Stomach (tissue), 4 donors: ENCODE measurements at regions not wholly inside any gene's neighbourhood (a gene's known extent, or its start where the extent isn't known, plus 50 kb on each side); places are given as distances from the start of the nearest gene placed in this dataset.

Experiments used
- EP300 ChIP-seq: sonication (generic); formaldehyde crosslinking; IDR thresholded peaks from one replicate; pipeline ENCODE4 v1.6.1; 2017; ENCODE audit warnings: antibody characterized with exemption
- TF ChIP-seq, protein P1 (sequence below), 7 experiments: fragments of 450-650 bp in 4 of 7; fragments of 200-600 bp in 3 of 7; sonication (generic) in 3 of 7; IDR thresholded peaks; one replicate each; pipeline ENCODE4 v1.5.1; 2016 to 2019; ENCODE audit warnings: antibody characterized with exemption in 7 of 7, control low read depth in 2 of 7, mild to moderate bottlenecking in 1 of 7

DNA sequence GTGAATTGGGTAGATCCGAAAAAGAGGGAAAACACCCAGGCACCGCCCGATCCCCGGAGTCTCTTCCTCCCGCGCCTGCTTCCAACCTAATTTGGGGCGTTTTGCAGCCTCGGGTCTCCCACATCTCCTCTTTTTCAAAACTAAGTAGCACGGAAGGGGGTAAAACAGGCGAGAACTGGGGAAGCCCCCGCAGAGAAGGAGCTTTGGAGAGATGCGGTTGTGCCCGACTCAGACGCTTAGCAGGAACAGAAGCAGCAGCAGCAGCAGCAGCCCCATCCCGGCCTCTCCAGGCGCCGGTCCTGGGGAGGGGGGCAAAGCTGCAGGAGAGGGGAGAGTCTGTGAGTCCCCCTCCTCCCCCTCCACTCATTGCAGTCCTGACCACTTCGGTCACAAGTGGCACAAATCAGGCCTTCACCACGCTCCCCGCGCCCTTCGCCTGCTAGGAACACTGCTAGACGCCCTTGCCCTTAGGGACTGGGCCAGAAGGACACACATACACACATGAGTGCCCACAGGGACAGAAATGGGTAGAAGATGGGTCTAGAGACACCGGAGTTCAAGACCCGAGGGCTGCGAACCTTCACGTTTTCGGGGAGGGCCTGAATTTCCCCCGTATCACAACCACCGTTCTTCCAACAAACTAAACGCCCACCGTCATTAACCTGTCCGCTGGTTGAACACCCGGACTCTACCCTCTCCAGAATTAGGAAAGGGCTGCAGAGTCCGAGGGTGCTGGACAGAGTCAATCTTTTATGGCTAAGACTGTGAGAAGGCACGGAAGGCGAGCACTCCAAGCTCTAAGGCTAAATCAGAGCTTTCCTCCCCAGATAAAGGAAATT lies 98.3 kb upstream of the HSD17B12 start:
- TF ChIP-seq, protein P1, sequence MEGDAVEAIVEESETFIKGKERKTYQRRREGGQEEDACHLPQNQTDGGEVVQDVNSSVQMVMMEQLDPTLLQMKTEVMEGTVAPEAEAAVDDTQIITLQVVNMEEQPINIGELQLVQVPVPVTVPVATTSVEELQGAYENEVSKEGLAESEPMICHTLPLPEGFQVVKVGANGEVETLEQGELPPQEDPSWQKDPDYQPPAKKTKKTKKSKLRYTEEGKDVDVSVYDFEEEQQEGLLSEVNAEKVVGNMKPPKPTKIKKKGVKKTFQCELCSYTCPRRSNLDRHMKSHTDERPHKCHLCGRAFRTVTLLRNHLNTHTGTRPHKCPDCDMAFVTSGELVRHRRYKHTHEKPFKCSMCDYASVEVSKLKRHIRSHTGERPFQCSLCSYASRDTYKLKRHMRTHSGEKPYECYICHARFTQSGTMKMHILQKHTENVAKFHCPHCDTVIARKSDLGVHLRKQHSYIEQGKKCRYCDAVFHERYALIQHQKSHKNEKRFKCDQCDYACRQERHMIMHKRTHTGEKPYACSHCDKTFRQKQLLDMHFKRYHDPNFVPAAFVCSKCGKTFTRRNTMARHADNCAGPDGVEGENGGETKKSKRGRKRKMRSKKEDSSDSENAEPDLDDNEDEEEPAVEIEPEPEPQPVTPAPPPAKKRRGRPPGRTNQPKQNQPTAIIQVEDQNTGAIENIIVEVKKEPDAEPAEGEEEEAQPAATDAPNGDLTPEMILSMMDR (IDR thresholded peaks at IDR 0.05): no peak
- TF ChIP-seq EP300: no peak
